ENCODE measurements at regions not wholly inside any gene's neighbourhood (a gene's known extent, or its start where the extent isn't known, plus 50 kb on each side); places are given as distances from the start of the nearest gene placed in this dataset.

GRCh38 chr17:79155701-79156100 lies 81.1 kb downstream of the ENGASE start:
- TF ChIP-seq CTCF (IDR thresholded peaks at IDR 0.05) (no peak), POLR2A (IDR thresholded peaks at IDR 0.05; ENCODE audit: low read length) (no peak), JUN (IDR thresholded peaks at IDR 0.05) (no peak), SMC3 (IDR thresholded peaks at IDR 0.05) (no peak), RFX5 (IDR thresholded peaks at IDR 0.05) (no peak), BHLHE40 (IDR thresholded peaks at IDR 0.05; ENCODE audit: low read depth, low read length) (no peak), EHF (CRISPR knock-in tag; IDR thresholded peaks at IDR 0.05) (no peak), MAZ (IDR thresholded peaks at IDR 0.05; ENCODE audit: borderline replicate concordance, low read depth, low read length) (no peak), CHD4 (IDR thresholded peaks at IDR 0.05; ENCODE audit: borderline replicate concordance) (no peak), HEYL (CRISPR knock-in tag; IDR thresholded peaks at IDR 0.05) (no peak), JUNB (IDR thresholded peaks at IDR 0.05) (no peak), CBX8 (IDR thresholded peaks at IDR 0.05) (no peak)

Measured in A549 (cell line).